ENCODE measurements at regions not wholly inside any gene's neighbourhood (a gene's known extent, or its start where the extent isn't known, plus 50 kb on each side); places are given as distances from the start of the nearest gene placed in this dataset.

DNA sequence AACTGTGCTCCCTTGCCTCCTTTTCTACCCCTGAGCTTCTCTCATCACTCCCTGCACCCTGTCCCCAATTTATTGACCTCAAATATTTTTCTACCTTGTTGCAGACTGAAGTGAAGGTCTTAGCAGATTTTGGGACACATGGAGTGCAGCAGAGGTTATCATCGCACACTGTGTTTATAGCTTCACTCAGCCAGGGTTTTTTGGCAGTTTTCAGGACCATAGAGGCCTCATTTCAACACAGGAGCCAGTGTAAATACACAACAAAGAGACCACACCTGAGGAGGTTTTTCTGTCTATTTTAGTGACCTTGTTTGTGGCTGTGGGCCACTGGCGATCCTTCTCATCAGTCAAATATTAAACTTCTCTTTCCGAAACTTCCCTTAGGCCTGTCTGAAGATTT is 457.1 kb downstream of the SPRY1 start:
- no peak for TF ChIP-seq ZFX (IDR thresholded peaks at IDR 0.05)
- TF ChIP-seq, protein P1, sequence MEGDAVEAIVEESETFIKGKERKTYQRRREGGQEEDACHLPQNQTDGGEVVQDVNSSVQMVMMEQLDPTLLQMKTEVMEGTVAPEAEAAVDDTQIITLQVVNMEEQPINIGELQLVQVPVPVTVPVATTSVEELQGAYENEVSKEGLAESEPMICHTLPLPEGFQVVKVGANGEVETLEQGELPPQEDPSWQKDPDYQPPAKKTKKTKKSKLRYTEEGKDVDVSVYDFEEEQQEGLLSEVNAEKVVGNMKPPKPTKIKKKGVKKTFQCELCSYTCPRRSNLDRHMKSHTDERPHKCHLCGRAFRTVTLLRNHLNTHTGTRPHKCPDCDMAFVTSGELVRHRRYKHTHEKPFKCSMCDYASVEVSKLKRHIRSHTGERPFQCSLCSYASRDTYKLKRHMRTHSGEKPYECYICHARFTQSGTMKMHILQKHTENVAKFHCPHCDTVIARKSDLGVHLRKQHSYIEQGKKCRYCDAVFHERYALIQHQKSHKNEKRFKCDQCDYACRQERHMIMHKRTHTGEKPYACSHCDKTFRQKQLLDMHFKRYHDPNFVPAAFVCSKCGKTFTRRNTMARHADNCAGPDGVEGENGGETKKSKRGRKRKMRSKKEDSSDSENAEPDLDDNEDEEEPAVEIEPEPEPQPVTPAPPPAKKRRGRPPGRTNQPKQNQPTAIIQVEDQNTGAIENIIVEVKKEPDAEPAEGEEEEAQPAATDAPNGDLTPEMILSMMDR (conservative IDR thresholded peaks at IDR 0.05): no peak
- H3K27ac ChIP-seq: no peak overlapping the region

DNA sequence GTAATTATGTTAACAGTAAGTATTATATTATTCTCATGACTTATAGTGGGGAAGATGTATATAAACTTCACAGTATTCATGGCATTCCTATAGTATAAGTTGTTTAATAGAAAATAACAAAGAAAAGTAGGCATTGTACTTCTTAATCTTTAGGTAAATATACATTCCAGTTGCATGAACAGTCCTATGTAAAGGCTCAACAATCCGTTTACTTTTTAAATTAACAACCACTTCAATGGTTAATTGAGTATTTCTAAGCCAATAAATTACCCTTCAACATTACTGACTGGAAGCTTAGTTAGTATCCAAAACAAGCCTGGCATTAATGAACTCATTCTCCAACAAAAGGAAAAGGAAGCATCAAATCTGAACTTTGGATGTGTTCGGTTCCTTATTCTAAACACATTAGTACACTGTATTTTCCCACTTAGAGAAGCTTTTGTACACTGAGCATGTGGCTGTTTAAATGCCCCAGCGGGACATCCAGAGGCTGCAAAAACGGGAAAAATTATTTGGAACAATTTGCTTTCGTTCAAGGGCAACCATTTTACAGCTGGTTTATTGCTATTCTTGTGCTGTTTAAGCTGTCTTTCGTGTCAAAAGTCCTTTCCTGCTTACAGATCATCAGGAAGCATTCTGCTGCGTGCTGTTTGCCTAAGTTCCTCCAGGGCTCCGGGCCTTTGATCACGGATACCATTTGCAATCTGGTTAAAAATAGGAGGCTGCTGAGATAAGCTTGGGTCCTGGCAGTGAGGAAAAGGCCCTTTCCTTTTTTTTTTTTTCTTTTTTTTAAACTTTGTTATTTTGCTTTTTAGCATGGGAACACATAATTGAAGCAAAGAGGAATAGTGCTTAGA is 460.3 kb downstream of the SPRY1 start:
- TF ChIP-seq, protein P1 (conservative IDR thresholded peaks at IDR 0.05): no peak; the same call in 1 of the 2 replicates
- no peak for TF ChIP-seq ZFX (IDR thresholded peaks at IDR 0.05)
- no peak overlapping the region; the same call in 1 of the 2 replicates for H3K27ac ChIP-seq

DNA sequence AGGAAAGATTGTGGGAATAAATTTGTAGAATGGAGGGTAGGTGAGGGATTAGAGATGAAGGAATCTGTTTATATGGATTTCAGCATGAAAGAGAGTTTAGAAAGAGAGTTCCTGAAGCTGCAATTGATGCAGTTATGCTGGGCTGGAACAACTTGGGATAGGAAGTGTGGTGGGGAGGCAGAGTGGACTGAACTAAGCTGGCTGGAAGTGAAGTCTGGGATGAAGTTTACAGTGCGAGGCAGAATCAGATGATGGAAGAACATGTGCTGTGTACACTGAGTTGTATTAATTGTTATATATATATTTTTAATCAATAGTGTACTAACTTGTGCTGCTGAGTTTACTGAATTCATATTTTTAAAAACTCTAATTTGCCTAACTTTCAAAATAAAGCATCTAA is 461.9 kb downstream of the SPRY1 start:
- H3K27ac ChIP-seq: no peak overlapping the region
- no peak for TF ChIP-seq ZFX (IDR thresholded peaks at IDR 0.05)

DNA sequence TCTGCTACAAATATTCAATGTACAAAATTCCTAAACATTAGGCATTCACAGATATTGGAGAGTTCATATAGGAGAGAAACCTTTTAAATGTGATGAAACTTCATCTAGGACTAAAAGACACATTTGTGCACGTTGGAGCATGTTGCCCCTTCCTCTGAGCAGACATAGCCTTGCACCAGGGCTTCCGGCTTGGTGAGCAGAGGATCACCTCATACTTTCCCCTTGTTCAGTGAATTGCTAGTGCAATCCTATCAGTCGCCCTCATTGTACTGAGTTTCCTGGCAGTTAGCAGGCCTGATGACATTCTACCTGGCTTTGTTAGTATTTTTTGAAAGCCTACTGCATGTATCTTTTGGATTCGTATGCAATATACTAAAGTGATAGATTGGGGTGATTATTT is 466.2 kb downstream of the SPRY1 start:
- no peak overlapping the region for H3K27ac ChIP-seq
- TF ChIP-seq ZFX (IDR thresholded peaks at IDR 0.05): no peak
- TF ChIP-seq, protein P1 (conservative IDR thresholded peaks at IDR 0.05): no peak

DNA sequence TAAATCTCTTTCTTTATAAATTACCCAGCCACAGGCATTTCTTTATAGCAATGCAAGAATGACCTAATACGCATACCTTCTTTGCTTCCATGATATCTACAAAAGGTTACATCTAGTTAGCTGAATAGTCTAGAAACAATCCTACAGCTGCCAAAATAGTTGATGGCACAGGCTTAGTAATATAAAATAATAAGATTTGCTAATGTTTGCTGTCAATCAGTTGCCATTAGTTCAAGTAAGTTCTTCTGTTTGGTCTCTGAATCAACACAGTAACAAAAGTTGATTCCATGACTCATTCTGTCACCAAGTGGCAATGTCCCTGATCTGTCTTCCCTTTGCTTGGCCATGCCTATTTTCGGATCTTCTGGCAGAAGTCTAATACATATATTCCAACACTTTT is 470.2 kb downstream of the SPRY1 start:
- TF ChIP-seq, protein P1 (conservative IDR thresholded peaks at IDR 0.05): no peak
- no peak for TF ChIP-seq ZFX (IDR thresholded peaks at IDR 0.05)
- no peak overlapping the region for H3K27ac ChIP-seq

DNA sequence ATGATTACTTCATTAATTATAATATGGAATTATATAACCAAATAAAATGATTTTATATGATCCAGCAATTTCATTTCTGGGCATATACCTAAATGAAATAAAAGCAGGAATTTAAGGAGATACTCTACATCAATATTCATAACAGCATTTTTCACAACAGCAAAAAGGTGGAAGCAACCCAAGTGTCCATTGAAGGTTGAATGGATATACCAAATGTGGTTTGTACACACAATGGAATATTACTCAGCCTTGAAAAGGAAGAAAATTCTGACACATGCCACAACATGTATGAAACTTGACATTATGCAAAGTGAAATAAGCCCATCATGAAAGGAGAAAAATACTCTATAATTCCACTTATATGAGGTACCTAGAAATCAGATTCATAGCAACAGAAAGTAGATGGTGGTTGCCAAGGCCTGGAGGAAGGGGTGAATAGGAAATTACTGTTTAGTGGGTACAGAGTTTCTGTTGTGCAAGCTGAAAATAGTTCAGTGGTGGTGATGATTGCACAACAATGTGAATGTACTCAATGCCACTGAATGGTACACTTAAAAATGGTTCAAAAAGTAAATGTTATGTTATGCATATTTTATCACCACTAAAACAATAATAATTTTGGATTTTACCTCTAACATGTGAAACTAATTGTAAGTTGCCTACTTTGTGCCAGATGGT is 471.5 kb downstream of the SPRY1 start:
- TF ChIP-seq ZFX (IDR thresholded peaks at IDR 0.05): no peak
- TF ChIP-seq, protein P1 (conservative IDR thresholded peaks at IDR 0.05): no peak
- no peak overlapping the region for H3K27ac ChIP-seq

DNA sequence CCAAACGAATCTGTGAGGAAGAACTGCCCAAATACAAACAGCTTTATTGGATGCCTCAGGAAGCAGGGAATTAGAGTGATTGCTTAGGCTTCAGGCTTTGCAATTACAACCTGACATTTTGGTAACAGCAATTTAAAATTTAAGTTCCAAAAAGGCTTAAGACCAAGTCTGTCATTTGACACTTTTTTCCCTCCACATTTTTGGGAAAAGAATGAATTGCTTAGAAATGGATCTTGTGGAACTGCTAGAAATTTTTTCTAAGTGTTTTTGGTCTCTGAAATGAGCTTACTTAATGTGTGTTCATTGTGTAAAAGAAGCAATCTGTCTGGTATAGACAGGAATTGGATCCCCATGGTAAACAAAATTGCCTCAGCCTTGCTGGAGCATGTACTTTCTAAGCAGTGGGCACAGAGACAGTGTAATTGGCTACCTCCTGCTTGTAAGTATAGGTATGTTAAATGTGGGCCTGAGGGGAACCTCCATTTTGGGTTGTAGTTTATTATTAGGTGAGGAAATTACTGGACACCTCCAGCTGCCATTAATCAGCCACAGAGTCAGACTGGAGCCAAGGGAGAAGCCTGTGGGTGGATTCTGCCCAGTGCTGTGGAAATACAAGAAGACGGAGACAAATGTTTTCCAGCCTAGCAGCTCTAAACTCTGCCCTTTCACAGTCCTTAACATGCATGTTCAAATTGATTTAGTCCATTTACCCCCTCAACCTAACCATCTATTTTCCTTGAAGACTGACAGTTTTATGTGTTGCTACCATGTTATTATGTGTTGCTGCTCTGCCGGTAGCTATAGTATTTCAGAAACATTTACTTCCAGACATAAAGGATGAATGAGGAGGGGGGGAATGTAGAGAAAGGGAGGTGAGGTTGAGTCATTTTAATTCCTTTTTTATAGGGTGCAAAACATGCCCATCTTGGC is 473.0 kb downstream of the SPRY1 start:
- no peak overlapping the region for H3K27ac ChIP-seq

More for the DNA sequence above, 473.0 kb downstream of the SPRY1 start:
- TF ChIP-seq, protein P1 (conservative IDR thresholded peaks at IDR 0.05): no peak
- TF ChIP-seq ZFX (IDR thresholded peaks at IDR 0.05): no peak
